ENCODE measurements at regions not wholly inside any gene's neighbourhood (a gene's known extent, or its start where the extent isn't known, plus 50 kb on each side); places are given as distances from the start of the nearest gene placed in this dataset.
"Not testable (repeated sequence)": the region's sequence is repeated elsewhere in the genome, so short reads cannot be mapped to it uniquely, and the experiment has no call there.

- DNase-seq, result no peak
- intact Hi-C loops (cut with micrococcal nuclease), result no loop called here
- H3K27ac Mint-ChIP-seq, result no peak overlapping the region
- ChIA-PET CTCF (no interaction called here), POLR2A (no interaction called here)
- no peaks in the 10 kb centered on the region for H3K9me3 Mint-ChIP-seq
- H3K27me3 Mint-ChIP-seq, result peaks cover 2% of the 10 kb centered on the region
- H3K4me3 Mint-ChIP-seq, result no peak overlapping the region
- H3K36me3 Mint-ChIP-seq, result no peaks in the 10 kb centered on the region
- H3K4me1 Mint-ChIP-seq (ENCODE audit: low read depth), result no peaks in the 10 kb centered on the region
Observed at GRCh38 chr5:18800293-18801025, 1166.2 kb downstream of the TAF11L14 start.

- CTCF ChIA-PET; POLR2A ChIA-PET; H3K4me3 Mint-ChIP-seq; intact Hi-C loops (cut with micrococcal nuclease); H3K36me3 Mint-ChIP-seq; H3K27me3 Mint-ChIP-seq; H3K27ac Mint-ChIP-seq; H3K9me3 Mint-ChIP-seq; DNase-seq; H3K4me1 Mint-ChIP-seq (ENCODE audit: low read depth): not testable (repeated sequence)
Observed at GRCh38 chr5:18801413-18801812, 1167.2 kb downstream of the TAF11L14 start.

DNA sequence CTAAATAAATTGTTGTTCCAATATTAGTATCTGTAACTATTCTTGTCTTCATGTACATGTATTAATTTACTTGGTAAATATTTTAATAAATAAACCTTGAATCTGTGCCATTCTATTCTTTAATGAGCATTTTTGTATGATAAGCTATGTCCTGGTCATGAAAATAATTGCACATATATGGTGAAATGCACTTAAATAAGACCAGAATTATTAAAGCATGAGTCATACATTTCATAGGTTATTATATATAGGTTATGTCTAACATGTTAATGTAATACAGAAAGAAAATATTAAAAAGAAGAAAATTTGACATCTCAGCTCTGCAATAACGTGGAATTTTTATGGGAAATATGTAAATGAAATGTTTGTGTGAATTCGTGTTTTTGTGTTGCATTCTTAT lies 1168.1 kb downstream of the TAF11L14 start:
- H3K27me3 Mint-ChIP-seq, result no peaks in the 10 kb centered on the region
- H3K27ac Mint-ChIP-seq, result no peak overlapping the region
- no peaks in the 10 kb centered on the region for H3K36me3 Mint-ChIP-seq
- no peaks in the 10 kb centered on the region for H3K4me1 Mint-ChIP-seq (ENCODE audit: low read depth)
- intact Hi-C loops (cut with micrococcal nuclease), result no loop called here
- ChIA-PET CTCF (no interaction called here), POLR2A (no interaction called here)
- no peaks in the 10 kb centered on the region for H3K9me3 Mint-ChIP-seq
- DNase-seq, result no peak
- no peak overlapping the region for H3K4me3 Mint-ChIP-seq

DNA sequence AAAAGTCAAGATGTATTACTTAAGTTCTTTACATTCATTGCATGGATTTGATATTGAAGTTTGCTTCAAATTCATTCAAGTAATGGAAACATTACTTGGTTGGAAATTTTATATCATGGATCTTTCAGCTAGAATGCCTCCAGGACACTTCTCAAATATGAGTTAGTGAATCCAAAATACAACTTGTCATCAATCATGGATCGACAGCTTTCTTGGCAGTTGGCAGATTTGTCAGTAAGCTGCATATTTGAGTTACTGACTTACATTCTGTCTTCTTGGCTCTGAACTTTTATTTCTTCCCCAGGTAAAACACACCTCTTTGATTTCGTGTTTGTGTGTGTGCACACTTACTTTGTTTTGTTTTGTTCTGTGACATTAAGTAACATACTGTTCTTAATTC lies 1171.1 kb downstream of the TAF11L14 start:
- DNase-seq, result no peak
- H3K27me3 Mint-ChIP-seq, result peaks cover 1% of the 10 kb centered on the region
- no peaks in the 10 kb centered on the region for H3K4me1 Mint-ChIP-seq (ENCODE audit: low read depth)
- intact Hi-C loops (cut with micrococcal nuclease), result no loop called here
- POLR2A ChIA-PET, result no interaction called here
- no peaks in the 10 kb centered on the region for H3K36me3 Mint-ChIP-seq
- H3K9me3 Mint-ChIP-seq, result no peaks in the 10 kb centered on the region
- CTCF ChIA-PET, result no interaction called here
- no peak overlapping the region for H3K4me3 Mint-ChIP-seq
- no peak overlapping the region for H3K27ac Mint-ChIP-seq

DNA sequence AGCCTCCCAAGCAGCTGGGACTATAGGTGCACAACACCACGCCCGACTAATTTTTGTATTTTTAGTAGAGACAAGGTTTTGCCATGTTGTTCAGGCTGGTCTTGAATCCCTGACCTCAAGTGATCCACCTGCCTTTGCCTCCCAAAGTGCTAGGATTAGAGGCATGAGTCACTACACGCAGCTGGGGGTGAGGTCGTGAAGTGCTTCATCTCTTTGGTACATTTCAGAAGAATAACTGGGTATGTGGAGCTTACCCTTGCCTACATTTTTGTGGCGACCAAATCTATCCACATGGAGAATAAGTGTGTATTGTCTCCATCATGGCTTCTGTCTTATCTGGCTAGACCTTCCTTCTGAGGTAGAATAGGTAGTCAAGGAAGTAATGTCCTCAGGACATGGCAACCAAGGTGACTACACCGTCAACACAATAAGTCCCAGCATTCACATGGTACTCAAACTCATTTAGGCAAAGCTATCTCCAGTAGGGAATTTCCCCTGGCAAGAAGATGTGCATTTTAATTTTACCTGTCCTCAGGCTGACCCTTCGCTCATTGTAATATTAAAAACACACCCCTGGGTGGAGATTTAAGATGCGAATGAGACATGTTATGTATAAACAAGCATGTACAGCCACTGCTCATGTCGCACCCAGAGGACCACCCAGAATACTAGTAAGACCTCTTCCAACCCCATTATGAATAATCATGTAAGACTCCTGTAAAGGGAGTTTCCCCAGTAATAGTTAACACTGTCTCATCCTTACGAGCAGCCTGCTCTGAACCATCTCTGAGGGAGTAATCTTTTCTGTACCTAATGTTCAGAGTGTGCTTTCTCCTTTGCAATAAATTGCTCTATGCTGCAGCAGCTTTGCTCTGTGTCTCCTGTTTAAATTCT lies 1173.2 kb downstream of the TAF11L14 start:
- intact Hi-C loops (cut with micrococcal nuclease), result no loop called here
- no peak for DNase-seq
- Mint-ChIP-seq H3K9me3 (no peaks in the 10 kb centered on the region), H3K4me3 (no peak overlapping the region), H3K36me3 (no peaks in the 10 kb centered on the region), H3K27ac (no peak overlapping the region), H3K27me3 (peaks cover 1% of the 10 kb centered on the region), H3K4me1 (ENCODE audit: low read depth) (no peaks in the 10 kb centered on the region)
- POLR2A ChIA-PET, result no interaction called here
- CTCF ChIA-PET, result no interaction called here

DNA sequence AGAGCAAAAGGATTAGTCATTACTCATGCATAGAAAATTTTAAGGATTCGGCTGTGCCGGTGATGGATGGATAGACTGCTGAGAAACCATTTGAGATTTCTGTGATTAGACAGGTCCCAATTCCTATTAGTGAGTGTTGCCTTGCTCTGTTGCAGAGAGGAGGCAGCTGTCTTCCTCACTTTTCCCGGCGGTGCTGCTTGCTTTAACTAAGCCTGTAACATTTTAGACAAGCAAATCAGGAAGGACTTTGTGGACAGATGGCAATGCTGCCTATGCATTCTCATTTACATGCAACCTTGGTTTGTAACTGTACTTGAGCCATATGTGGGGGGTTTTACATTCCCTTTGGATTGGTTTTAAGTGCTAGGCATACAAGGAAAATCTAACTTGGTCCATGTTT lies 1176.3 kb downstream of the CDH18 start:
- Mint-ChIP-seq H3K27ac (no peak overlapping the region), H3K36me3 (no peaks in the 10 kb centered on the region), H3K27me3 (peaks cover 1% of the 10 kb centered on the region), H3K4me3 (no peak overlapping the region), H3K9me3 (no peaks in the 10 kb centered on the region), H3K4me1 (ENCODE audit: low read depth) (no peaks in the 10 kb centered on the region)
- intact Hi-C loops (cut with micrococcal nuclease), result no loop called here
- ChIA-PET CTCF (no interaction called here), POLR2A (no interaction called here)
- no peak for DNase-seq

DNA sequence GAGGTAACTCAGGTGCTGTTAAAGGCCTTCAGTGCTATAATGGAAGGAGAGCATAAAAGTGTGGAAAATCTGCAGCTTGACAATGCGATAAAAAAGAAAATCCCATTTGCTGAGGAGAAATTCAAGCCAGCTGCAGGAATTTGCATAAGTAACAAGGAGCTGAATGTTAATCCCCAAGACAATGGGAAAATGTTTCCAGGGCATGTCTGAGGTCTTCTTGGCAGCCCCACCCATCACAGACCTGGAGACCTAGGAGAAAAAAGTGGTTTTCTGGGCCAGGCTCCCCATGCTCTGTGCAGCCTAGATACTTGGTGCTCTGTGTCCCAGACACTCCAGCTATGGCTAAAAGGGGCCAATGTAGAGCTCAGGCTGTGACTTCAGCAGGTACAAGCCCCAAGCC lies 1159.6 kb downstream of the CDH18 start:
- no peaks in the 10 kb centered on the region for H3K4me1 Mint-ChIP-seq (ENCODE audit: low read depth)
- H3K27me3 Mint-ChIP-seq, result no peaks in the 10 kb centered on the region
- CTCF ChIA-PET, result no interaction called here
- POLR2A ChIA-PET, result no interaction called here
- H3K36me3 Mint-ChIP-seq, result no peaks in the 10 kb centered on the region
- no peak overlapping the region for H3K27ac Mint-ChIP-seq
- no peaks in the 10 kb centered on the region for H3K9me3 Mint-ChIP-seq
- DNase-seq, result no peak
- no peak overlapping the region for H3K4me3 Mint-ChIP-seq
- intact Hi-C loops (cut with micrococcal nuclease), result no loop called here

DNA sequence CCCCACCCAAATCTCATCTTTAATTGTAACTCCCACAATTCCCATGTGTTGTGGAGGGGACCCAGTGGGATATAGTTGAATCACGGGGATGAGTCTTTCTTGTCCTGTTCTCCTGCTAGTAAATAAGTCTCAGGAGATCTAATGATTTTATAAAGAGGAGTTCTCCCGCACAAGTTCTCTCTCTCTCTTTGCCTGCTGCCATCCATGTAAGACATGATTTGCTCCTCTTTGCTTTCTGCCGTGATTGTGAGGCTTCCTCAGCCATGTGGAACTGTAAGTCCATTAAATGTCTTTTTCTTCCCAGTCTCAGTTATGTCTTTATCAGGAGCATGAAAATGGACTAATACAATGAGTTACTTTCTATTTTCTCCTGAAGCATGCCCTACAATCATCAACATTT lies 1158.5 kb downstream of the CDH18 start:
- H3K4me1 Mint-ChIP-seq (ENCODE audit: low read depth), result no peaks in the 10 kb centered on the region
- DNase-seq, result no peak
- no peaks in the 10 kb centered on the region for H3K27me3 Mint-ChIP-seq
- CTCF ChIA-PET, result no interaction called here
- H3K9me3 Mint-ChIP-seq, result no peaks in the 10 kb centered on the region
- POLR2A ChIA-PET, result no interaction called here
- H3K36me3 Mint-ChIP-seq, result no peaks in the 10 kb centered on the region
- H3K4me3 Mint-ChIP-seq, result no peak overlapping the region
- no peak overlapping the region for H3K27ac Mint-ChIP-seq
- intact Hi-C loops (cut with micrococcal nuclease), result no loop called here

DNA sequence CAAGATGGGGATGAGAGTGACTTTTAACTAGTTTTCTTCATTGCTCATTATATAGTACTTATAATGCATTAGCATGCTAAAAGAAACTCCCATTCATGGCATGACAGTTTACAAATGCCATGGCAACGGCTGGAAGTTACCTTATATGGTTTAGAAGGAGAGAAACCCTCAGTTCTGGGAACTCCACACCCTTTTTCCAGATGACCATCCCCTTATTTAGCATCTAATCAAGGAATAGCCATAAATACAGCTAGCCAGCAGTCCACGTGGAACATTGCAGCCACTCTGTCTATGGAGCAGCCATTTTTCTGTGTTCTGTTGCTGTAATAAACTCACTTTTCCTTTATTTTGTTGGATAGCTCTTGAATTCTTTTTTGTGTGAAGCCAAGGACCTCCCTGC lies 1137.8 kb downstream of the CDH18 start:
- Mint-ChIP-seq H3K36me3 (no peaks in the 10 kb centered on the region), H3K27ac (no peak overlapping the region), H3K9me3 (no peaks in the 10 kb centered on the region), H3K4me1 (ENCODE audit: low read depth) (no peaks in the 10 kb centered on the region), H3K27me3 (no peaks in the 10 kb centered on the region), H3K4me3 (no peak overlapping the region)
- DNase-seq, result no peak
- POLR2A ChIA-PET, result no interaction called here
- intact Hi-C loops (cut with micrococcal nuclease), result no loop called here
- CTCF ChIA-PET, result no interaction called here

GRCh38 chr5:18872978-18873377 lies 1115.0 kb downstream of the CDH18 start:
- Mint-ChIP-seq H3K27me3 (no peaks in the 10 kb centered on the region), H3K36me3 (no peaks in the 10 kb centered on the region), H3K4me3 (no peak overlapping the region), H3K9me3 (no peaks in the 10 kb centered on the region), H3K27ac (no peak overlapping the region), H3K4me1 (ENCODE audit: low read depth) (no peaks in the 10 kb centered on the region)
- intact Hi-C loops (cut with micrococcal nuclease), result no loop called here
- POLR2A ChIA-PET, result no interaction called here
- CTCF ChIA-PET, result no interaction called here
- no peak for DNase-seq

DNA sequence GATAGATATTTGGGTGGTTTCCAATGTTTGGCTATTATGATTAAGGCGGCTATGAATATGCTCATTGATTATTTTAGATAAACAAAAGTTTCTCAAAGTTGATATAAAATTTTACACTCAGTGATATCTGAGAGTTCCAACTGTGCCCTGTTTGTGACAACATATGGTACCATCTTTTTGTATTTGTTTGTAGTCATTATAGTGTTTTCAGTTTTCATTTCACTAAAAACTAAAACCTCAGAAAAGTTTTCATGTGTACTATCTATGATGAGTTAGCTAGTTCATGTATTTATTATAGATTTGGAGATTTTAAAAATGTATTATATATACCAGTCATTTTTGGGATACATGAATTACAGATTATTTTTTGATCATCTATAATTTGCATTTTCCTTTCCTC lies 1111.4 kb downstream of the CDH18 start:
- H3K4me1 Mint-ChIP-seq (ENCODE audit: low read depth), result no peaks in the 10 kb centered on the region
- H3K4me3 Mint-ChIP-seq, result no peak overlapping the region
- no peak for DNase-seq
- H3K9me3 Mint-ChIP-seq, result no peaks in the 10 kb centered on the region
- H3K27ac Mint-ChIP-seq, result no peak overlapping the region
- ChIA-PET CTCF (no interaction called here), POLR2A (no interaction called here)
- H3K27me3 Mint-ChIP-seq, result no peaks in the 10 kb centered on the region
- intact Hi-C loops (cut with micrococcal nuclease), result no loop called here
- H3K36me3 Mint-ChIP-seq, result no peaks in the 10 kb centered on the region

DNA sequence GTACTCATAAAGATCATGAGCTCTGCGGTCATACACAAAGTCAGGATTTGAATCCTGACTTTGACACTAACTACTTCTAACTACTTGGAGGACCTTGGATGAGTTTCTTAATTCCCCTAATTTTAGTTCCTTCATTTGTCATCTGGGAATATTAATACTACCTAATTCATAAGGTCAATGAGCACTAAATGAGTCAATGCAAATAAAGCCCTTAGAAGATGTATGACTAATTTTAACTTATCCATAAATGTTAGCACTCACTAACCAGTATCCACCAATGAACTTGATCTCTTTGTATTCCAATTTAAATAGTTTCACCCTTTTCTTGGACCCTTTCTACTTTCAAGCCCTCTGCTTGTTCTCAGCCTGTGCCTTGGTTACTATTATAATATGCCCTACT lies 1106.4 kb downstream of the CDH18 start:
- H3K9me3 Mint-ChIP-seq, result no peaks in the 10 kb centered on the region
- CTCF ChIA-PET, result no interaction called here

DNA sequence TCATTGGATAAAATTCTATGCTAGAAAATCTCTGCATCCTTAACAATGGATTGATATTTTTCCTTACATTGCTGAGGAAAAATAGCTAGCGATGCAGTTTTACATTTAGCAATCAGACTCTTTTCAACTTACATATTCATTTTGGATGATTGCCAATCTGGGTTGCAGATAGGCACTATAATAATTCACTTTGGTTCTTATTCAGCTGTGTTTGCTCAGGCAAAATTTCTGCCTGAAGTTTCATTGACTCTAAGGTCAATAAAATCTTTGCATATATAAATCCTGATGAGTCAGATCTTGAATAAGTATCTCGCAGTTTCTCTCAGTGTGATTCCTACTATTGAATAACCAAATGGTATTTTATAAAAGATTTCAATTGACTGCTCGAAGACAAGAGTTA lies 1105.8 kb downstream of the CDH18 start:
- no peaks in the 10 kb centered on the region for H3K27me3 Mint-ChIP-seq
- H3K27ac Mint-ChIP-seq, result no peak overlapping the region
- POLR2A ChIA-PET, result no interaction called here
- no peaks in the 10 kb centered on the region for H3K9me3 Mint-ChIP-seq
- DNase-seq, result no peak
- no peaks in the 10 kb centered on the region for H3K36me3 Mint-ChIP-seq
- no peak overlapping the region for H3K4me3 Mint-ChIP-seq
- CTCF ChIA-PET, result no interaction called here
- intact Hi-C loops (cut with micrococcal nuclease), result no loop called here
- H3K4me1 Mint-ChIP-seq (ENCODE audit: low read depth), result no peaks in the 10 kb centered on the region

More for the DNA sequence above, 1106.4 kb downstream of the CDH18 start:
- intact Hi-C loops (cut with micrococcal nuclease), result no loop called here
- POLR2A ChIA-PET, result no interaction called here
- no peak for DNase-seq
- Mint-ChIP-seq H3K27me3 (no peaks in the 10 kb centered on the region), H3K27ac (no peak overlapping the region), H3K4me3 (no peak overlapping the region), H3K36me3 (no peaks in the 10 kb centered on the region), H3K4me1 (ENCODE audit: low read depth) (no peaks in the 10 kb centered on the region)

All from activated CD4-positive, alpha-beta memory T cell treated with anti-CD3 and anti-CD28 coated beads for 36 hours (primary cell).